Uterus (tissue), 2 donors: ENCODE measurements at regions not wholly inside any gene's neighbourhood (a gene's known extent, or its start where the extent isn't known, plus 50 kb on each side); places are given as distances from the start of the nearest gene placed in this dataset.

Experiments used
- POLR2A ChIP-seq, 2 donors: fragments of 450-650 bp; IDR thresholded peaks; one replicate each; pipeline ENCODE4 v1.6.1; 2016; ENCODE audit warnings: antibody characterized with exemption in 2 of 2, mild to moderate bottlenecking in 1 of 2, moderate library complexity in 1 of 2
- TF ChIP-seq, protein P1 (sequence below), 4 experiments: fragments of 200-600 bp in 2 of 4; fragments of 450-650 bp in 2 of 4; sonication (generic) in 2 of 4; IDR thresholded peaks; one replicate each; pipeline ENCODE4 v1.5.1; 2016 to 2019; ENCODE audit warnings: antibody characterized with exemption in 4 of 4, mild to moderate bottlenecking in 2 of 4, moderate library complexity in 1 of 4

- TF ChIP-seq, protein P1, sequence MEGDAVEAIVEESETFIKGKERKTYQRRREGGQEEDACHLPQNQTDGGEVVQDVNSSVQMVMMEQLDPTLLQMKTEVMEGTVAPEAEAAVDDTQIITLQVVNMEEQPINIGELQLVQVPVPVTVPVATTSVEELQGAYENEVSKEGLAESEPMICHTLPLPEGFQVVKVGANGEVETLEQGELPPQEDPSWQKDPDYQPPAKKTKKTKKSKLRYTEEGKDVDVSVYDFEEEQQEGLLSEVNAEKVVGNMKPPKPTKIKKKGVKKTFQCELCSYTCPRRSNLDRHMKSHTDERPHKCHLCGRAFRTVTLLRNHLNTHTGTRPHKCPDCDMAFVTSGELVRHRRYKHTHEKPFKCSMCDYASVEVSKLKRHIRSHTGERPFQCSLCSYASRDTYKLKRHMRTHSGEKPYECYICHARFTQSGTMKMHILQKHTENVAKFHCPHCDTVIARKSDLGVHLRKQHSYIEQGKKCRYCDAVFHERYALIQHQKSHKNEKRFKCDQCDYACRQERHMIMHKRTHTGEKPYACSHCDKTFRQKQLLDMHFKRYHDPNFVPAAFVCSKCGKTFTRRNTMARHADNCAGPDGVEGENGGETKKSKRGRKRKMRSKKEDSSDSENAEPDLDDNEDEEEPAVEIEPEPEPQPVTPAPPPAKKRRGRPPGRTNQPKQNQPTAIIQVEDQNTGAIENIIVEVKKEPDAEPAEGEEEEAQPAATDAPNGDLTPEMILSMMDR (IDR thresholded peaks at IDR 0.05), result no peak
- no peak for TF ChIP-seq POLR2A (IDR thresholded peaks at IDR 0.05)
These were observed 490.8 kb downstream of the IGSF11 start for GRCh38 chr3:118543832-118544231.
